Effector memory CD8-positive, alpha-beta T cell (primary cell): ENCODE measurements at regions not wholly inside any gene's neighbourhood (a gene's known extent, or its start where the extent isn't known, plus 50 kb on each side); places are given as distances from the start of the nearest gene placed in this dataset.
"Not testable (repeated sequence)": the region's sequence is repeated elsewhere in the genome, so short reads cannot be mapped to it uniquely, and the experiment has no call there.

Experiments
- ATAC-seq: fragments of 150-1000 bp; cut with Tn5 transposase; replicated peaks from 2 replicates; pipeline ENCODE4 v1.10.0; 2021; ENCODE audit warnings: mild to moderate bottlenecking, moderate library complexity
- DNase-seq, 3 experiments: peaks; one replicate each; pipeline ENCODE4 v3.0.0; 2021
- H3K27ac Mint-ChIP-seq, 2 donors: one replicate each; pipeline ENCODE4 v1.8.0; 2022; ENCODE audit warnings: mild to moderate bottlenecking in 2 of 2, mixed read lengths in 2 of 2, moderate library complexity in 2 of 2
- H3K27me3 Mint-ChIP-seq, 2 donors: one replicate each; pipeline ENCODE4 v1.8.0; 2022; ENCODE audit warnings: mixed read lengths in 2 of 2
- H3K36me3 Mint-ChIP-seq: one replicate; pipeline ENCODE4 v1.8.0; 2022; ENCODE audit warnings: mild to moderate bottlenecking, moderate library complexity, mixed read lengths; ENCODE audit not compliant: insufficient read depth
- H3K4me1 Mint-ChIP-seq, 2 donors: one replicate each; pipeline ENCODE4 v1.8.0; 2022; ENCODE audit warnings: low read depth in 2 of 2, mixed read lengths in 2 of 2
- H3K4me3 Mint-ChIP-seq, 2 donors: one replicate each; pipeline ENCODE4 v1.8.0; 2022; ENCODE audit warnings: mild to moderate bottlenecking in 2 of 2, mixed read lengths in 2 of 2, moderate library complexity in 2 of 2
- H3K9me3 Mint-ChIP-seq, 2 donors: one replicate each; pipeline ENCODE4 v1.8.0; 2022; ENCODE audit warnings: mixed read lengths in 2 of 2

DNA sequence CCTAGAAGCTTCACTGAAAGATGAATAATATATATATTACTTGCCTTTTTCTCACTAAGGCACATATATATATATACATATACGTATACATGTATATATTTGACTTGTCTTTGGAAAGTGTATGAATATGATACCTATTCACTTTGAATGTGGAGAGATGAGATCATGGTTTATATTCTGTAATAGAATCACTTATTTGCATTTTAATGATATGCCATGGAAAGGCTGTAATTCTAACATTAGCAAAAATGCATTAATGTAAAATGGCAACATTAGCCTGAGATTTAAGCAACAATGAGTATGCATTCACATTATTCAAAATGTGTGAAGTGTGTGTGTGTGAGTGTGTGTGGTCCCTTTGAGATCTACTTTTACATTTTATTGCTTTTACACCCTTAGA, 54.5 kb upstream of the PRKD1 start:
- Mint-ChIP-seq H3K9me3 (peaks cover 11 to 13% of the 10 kb centered on the region in 2 donors), H3K27me3 (no peaks in the 10 kb centered on the region), H3K4me3 (no peak overlapping the region), H3K36me3 (no peaks in the 10 kb centered on the region), H3K4me1 (no peaks in the 10 kb centered on the region), H3K27ac (no peak overlapping the region)
- ATAC-seq (no peak), DNase-seq (no peak)

DNA sequence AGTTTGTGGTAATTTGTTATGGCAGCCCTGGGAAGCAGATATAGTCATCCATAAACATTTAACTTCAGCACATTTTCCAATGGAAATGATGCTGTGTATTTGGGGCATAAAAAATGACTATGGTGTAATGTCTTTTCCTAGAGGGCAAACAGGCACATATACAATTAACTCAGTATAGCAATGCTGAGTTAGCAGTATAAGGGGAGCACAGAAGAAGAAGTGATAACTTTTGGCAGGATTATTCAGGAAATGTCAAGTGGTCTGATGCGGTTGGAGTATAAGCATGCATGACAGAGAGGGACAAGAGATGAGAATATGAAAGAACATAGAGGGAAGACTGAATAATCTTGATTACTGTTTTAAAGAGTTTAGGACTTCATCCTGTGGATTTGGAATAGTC, 55.3 kb upstream of the PRKD1 start:
- Mint-ChIP-seq H3K4me3 (no peak overlapping the region), H3K36me3 (no peaks in the 10 kb centered on the region), H3K27me3 (no peaks in the 10 kb centered on the region), H3K9me3 (peaks cover 11 to 13% of the 10 kb centered on the region in 2 donors), H3K4me1 (no peaks in the 10 kb centered on the region), H3K27ac (no peak overlapping the region)
- ATAC-seq (no peak), DNase-seq (no peak)

DNA sequence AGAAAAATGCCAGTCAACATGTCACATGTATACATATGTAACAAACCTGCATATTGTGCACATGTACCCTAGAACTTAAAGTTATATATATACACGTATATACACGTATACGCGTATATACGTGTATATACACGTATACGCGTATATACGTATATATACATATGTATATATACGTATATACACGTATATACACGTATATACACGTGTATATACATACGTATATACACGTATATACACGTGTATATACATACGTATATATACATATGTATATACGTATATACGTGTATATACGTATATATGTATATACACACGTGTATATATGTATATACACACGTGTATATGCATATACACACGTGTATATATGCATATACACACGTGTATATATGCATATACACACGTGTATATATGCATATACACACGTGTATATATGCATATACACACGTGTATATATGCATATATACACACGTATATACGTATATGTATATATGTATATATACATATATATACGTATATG, 62.8 kb upstream of the PRKD1 start:
- not testable (repeated sequence) for H3K36me3 Mint-ChIP-seq, H3K27me3 Mint-ChIP-seq, H3K27ac Mint-ChIP-seq, H3K9me3 Mint-ChIP-seq, H3K4me1 Mint-ChIP-seq, ATAC-seq, DNase-seq, H3K4me3 Mint-ChIP-seq

DNA sequence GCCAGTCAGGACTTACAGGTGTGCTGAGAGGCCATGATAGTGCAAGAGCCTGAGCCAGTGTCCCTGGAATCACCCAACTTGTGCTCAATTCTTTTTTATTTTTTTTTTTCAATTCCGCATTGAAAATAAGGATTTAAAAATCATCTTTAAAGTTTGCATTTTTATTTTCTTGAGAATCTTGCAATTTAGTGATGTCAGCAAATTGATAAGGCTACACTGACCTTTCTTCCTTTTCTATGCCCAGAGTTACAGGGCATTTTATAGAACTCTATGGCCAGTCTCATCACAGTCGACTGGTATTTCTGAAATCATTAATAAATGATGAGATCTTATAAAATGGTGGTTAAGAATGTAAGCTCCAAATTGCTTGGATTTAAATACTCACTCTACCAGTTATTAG, 63.3 kb upstream of the PRKD1 start:
- peaks cover 0 to 6% of the 10 kb centered on the region in 2 donors for H3K9me3 Mint-ChIP-seq

DNA sequence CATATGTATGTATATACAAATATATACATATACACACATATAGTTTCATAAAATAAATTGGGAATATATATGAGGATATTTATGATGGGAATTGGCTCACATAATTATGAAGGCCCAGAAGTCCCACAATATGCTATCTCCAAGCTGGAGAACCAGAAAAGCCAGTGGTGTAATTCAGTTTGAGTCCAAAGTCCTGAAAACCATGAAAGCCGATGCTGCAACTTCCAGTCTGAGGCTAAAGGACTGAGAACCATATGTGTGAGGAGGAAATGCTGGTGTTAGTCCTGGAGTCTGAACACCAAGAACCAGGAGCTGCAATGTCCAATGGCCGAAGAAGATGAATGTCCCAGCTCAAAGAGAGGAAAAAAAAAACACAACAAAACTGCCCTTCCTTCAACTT, 65.5 kb upstream of the PRKD1 start:
- Mint-ChIP-seq H3K4me3 (no peak overlapping the region), H3K9me3 (peaks cover 6% of the 10 kb centered on the region in 2 donors), H3K27ac (no peak overlapping the region), H3K36me3 (no peaks in the 10 kb centered on the region), H3K4me1 (no peaks in the 10 kb centered on the region), H3K27me3 (no peaks in the 10 kb centered on the region)
- DNase-seq, result no peak
- no peak for ATAC-seq

More for the DNA sequence above, 63.3 kb upstream of the PRKD1 start:
- Mint-ChIP-seq H3K27me3 (no peaks in the 10 kb centered on the region), H3K27ac (no peak overlapping the region), H3K4me3 (no peak overlapping the region), H3K36me3 (no peaks in the 10 kb centered on the region), H3K4me1 (no peaks in the 10 kb centered on the region)
- ATAC-seq (no peak), DNase-seq (no peak)

DNA sequence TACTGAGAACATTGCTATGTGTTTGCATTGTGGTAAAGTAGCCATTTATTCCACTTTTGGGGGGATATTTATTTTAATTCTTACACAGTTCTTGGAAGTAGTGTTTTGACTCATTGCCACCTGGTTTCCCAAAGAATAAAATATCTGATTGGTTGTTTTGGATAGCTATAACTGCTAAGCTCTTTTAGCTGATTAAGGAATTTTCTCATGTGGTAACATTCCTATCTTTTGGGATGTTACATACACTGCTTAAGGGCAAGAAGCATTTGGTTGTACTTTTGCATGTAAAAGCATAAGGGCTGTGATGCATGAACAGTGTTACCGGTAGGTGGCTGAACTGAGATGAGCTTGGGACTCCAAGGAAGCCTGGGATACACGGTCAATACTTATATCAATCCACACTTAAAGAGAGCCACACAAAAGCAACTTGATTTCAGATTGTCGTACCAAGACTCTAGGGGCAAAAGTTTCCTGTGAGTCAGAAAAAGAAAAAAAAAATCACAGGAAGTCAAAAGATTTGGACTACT, 71.4 kb upstream of the PRKD1 start:
- no peaks in the 10 kb centered on the region for H3K4me1 Mint-ChIP-seq
- H3K36me3 Mint-ChIP-seq, result no peaks in the 10 kb centered on the region
- H3K4me3 Mint-ChIP-seq, result no peak overlapping the region
- H3K27ac Mint-ChIP-seq, result no peak overlapping the region
- H3K27me3 Mint-ChIP-seq, result no peaks in the 10 kb centered on the region
- ATAC-seq, result no peak
- H3K9me3 Mint-ChIP-seq, result peaks cover 9 to 23% of the 10 kb centered on the region in 2 donors
- DNase-seq, result no peak

DNA sequence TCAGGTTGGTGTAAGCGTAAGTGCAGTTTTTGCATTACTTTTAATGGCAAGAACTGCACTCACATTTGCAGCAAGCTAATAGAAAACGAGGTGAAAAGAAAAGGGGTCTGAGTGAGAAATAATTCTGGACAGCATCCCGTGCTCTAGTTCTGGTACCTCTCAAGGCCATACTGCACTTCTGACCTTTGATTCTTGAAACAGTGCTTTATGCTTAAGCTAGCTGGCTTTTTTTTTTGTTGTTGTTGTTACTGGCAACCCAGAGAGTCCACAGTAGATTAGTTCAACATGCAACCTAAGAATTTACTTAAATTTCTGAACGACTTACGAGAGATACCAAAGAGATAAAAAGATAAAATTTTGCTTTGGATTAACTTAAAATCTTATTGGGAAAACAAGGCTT, 75.2 kb upstream of the PRKD1 start:
- H3K9me3 Mint-ChIP-seq, result peaks cover 11 to 28% of the 10 kb centered on the region in 2 donors
- no peak overlapping the region for H3K27ac Mint-ChIP-seq
- peaks cover 2% of the 10 kb centered on the region for H3K36me3 Mint-ChIP-seq
- no peak overlapping the region for H3K4me3 Mint-ChIP-seq
- no peaks in the 10 kb centered on the region for H3K27me3 Mint-ChIP-seq
- ATAC-seq, result no peak
- no peaks in the 10 kb centered on the region for H3K4me1 Mint-ChIP-seq
- DNase-seq, result no peak

DNA sequence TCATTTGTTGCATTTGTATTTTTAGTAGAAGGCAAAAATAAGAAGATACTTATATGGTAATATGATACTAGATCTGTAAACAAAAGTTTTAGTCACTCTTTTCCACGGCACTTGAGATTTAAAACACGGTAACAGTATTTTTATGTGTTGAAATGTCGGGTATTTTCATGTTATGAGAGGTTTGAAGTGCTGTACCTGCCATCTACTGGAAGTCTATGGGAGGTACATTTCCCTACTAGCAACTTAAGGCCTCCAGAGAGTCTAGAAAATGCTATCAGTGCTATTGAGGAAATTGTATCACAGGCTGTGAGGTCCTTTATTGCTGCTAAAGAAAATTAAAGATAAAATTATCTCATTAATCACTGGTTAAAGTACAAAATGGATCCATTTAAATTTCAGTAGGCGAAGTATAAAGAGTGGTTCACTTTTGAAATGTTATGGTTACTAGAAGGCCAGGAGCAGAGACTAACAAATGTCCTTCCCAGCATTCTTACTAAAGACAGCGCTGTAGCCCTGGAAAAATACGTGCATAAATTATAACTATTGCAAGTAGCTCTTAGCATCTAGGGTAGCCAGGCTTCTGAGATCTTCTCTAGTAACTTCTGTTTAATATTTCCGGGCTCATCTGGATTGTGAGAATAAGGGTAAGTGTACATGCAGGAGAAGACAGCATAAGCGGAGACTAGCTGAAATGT, 77.6 kb upstream of the PRKD1 start:
- H3K4me3 Mint-ChIP-seq, result no peak overlapping the region
- no peak for DNase-seq
- ATAC-seq, result no peak
- H3K27me3 Mint-ChIP-seq, result no peaks in the 10 kb centered on the region
- H3K27ac Mint-ChIP-seq, result no peak overlapping the region
- peaks cover 14 to 28% of the 10 kb centered on the region in 2 donors for H3K9me3 Mint-ChIP-seq
- H3K36me3 Mint-ChIP-seq, result peaks cover 2% of the 10 kb centered on the region
- no peaks in the 10 kb centered on the region for H3K4me1 Mint-ChIP-seq

DNA sequence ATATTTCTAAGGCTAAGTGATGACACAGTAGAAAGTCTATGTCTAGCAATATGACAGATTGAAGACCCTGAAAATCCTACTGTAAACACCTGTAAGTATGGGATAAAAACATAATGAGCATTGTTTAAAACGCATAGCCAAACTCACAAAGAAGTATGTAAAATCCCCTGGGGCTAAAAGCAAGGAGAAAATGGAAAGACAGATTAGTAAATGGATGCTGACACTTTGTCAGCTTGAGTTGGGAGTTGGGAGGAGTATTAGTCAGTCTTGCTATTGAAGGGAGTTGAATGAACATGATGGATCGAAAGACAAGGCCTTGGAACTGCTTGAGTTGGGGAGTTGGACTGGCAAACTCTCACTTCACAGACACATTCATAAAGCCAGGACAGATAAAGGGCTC, 79.0 kb upstream of the PRKD1 start:
- H3K9me3 Mint-ChIP-seq, result peaks cover 14 to 28% of the 10 kb centered on the region in 2 donors
- H3K27ac Mint-ChIP-seq, result no peak overlapping the region
- ATAC-seq (no peak), DNase-seq (no peak)
- peaks cover 2% of the 10 kb centered on the region for H3K36me3 Mint-ChIP-seq
- no peaks in the 10 kb centered on the region for H3K4me1 Mint-ChIP-seq
- H3K4me3 Mint-ChIP-seq, result no peak overlapping the region
- no peaks in the 10 kb centered on the region for H3K27me3 Mint-ChIP-seq

DNA sequence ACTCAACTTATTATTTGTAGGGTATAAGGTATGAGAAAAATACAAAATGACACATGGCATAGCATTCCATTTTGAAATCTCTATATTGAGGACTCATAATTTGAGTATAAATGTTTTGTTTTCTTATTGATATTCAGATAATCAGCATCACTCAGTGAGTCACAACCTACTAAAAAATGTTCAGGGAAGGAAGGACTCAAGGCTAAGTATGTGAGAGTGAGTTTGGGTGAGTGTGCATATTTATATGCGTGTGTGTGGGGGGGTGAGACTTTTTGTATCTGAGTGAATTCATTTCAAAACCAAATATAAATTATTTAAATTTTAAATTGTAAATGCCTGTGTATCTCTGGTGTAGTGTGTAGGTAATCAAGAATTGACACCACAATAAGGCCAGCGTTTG, 87.8 kb upstream of the PRKD1 start:
- Mint-ChIP-seq H3K4me1 (no peaks in the 10 kb centered on the region), H3K9me3 (peaks cover 11 to 16% of the 10 kb centered on the region in 2 donors), H3K27me3 (no peaks in the 10 kb centered on the region), H3K36me3 (no peaks in the 10 kb centered on the region), H3K4me3 (no peak overlapping the region), H3K27ac (no peak overlapping the region)
- ATAC-seq (no peak), DNase-seq (no peak)

DNA sequence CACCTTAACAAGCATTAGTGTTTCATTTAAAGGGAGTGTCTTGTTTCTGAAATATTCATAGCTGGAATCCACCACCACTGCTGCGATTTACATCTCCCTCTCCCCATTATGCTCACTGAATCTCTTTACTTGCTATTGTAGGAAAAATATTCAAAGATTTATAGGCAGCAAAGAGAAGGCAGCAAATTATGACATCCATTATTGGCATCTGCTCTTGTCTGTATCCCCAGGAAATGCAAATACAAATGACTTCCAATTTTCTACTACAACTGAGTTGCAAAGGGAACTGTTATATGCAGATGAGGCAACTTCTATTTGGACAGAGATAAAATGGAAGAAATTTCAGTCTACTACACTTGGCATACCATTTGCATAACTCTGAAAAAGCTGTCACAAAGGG, 88.4 kb upstream of the PRKD1 start:
- H3K4me3 Mint-ChIP-seq, result no peak overlapping the region
- H3K4me1 Mint-ChIP-seq, result no peaks in the 10 kb centered on the region
- H3K27me3 Mint-ChIP-seq, result no peaks in the 10 kb centered on the region
- H3K9me3 Mint-ChIP-seq, result peaks cover 11 to 16% of the 10 kb centered on the region in 2 donors
- no peaks in the 10 kb centered on the region for H3K36me3 Mint-ChIP-seq
- H3K27ac Mint-ChIP-seq, result no peak overlapping the region
- DNase-seq (no peak), ATAC-seq (no peak)

DNA sequence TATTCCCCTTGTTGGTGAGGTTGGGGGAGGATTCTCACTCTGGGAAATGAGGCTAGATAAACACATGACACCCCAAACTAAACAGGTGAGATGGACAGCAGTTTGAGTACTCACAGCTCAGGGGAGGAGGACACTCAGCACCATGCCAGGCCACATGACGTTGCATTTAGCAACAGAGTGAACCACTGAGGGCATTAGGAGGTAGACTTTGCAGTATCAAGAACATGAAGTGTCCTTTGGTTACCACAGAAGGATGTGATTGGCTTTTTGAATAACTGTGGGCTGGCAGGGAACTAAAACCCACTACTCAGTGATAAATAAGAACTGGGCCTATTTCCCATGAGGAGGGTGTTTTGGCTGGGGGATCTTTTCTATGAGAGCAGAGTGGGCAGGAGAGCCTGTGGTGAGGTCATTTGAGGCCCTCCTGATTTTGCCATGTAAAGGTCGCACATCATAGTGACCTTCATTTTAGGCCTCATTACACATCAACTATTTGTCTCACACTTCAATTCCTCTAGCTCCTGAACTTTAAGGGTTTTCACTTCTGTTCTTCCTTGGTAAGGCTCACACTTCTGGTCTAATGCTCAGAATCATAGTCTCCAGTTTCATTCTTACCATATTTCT, 89.8 kb upstream of the PRKD1 start:
- Mint-ChIP-seq H3K4me1 (no peaks in the 10 kb centered on the region), H3K27me3 (no peaks in the 10 kb centered on the region), H3K9me3 (peaks cover 11 to 16% of the 10 kb centered on the region in 2 donors), H3K27ac (no peak overlapping the region), H3K36me3 (no peaks in the 10 kb centered on the region), H3K4me3 (no peak overlapping the region)
- ATAC-seq, result no peak
- DNase-seq, result no peak

DNA sequence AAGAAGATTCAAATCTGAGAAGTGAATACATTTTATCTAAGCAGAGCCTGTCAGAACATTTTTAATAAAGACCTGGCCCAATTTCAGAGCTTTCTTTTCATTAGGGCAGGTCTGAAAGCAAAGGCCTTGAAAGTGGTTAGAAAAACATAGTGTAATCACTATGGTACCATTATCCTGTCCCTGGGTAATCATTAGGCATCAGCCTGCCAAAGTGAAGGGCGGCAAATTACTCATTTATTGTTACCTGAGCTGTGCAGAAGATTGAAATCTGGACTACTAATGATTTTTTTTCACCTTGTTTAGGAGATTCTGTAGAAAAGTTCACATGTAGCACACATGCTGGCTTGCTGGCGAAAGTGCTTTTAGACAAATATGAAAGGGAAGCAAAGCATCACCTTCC, 92.6 kb upstream of the PRKD1 start:
- DNase-seq (no peak), ATAC-seq (no peak)
- Mint-ChIP-seq H3K27me3 (no peaks in the 10 kb centered on the region), H3K4me1 (no peaks in the 10 kb centered on the region), H3K9me3 (peaks cover 11 to 15% of the 10 kb centered on the region in 2 donors), H3K27ac (no peak overlapping the region), H3K4me3 (no peak overlapping the region), H3K36me3 (no peaks in the 10 kb centered on the region)

DNA sequence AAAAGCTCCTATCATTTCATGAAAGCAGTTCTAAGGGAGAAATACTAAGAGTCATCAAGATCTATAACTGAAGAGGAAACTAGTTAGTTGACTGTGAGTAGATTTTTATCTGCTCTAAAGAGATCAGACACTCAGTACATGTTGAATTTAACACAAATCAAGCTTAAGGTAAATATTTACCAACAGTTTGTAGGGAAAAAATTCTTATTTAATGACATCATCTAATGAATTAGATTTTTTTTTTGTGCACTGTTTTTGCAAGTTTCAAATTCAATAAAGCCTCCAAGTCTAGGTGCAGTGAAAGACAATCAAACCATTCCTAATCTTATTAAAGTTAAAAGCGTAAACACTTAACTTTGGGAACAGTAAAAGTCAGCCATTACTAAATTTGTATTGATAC, 93.0 kb upstream of the PRKD1 start:
- Mint-ChIP-seq H3K27me3 (no peaks in the 10 kb centered on the region), H3K4me3 (no peak overlapping the region), H3K27ac (no peak overlapping the region), H3K9me3 (peaks cover 11 to 17% of the 10 kb centered on the region in 2 donors), H3K4me1 (no peaks in the 10 kb centered on the region), H3K36me3 (no peaks in the 10 kb centered on the region)
- DNase-seq (no peak), ATAC-seq (no peak)
